Endothelial cell of umbilical vein (primary cell): ENCODE measurements at regions not wholly inside any gene's neighbourhood (a gene's known extent, or its start where the extent isn't known, plus 50 kb on each side); places are given as distances from the start of the nearest gene placed in this dataset.
"Not testable (repeated sequence)": the region's sequence is repeated elsewhere in the genome, so short reads cannot be mapped to it uniquely, and the experiment has no call there.

Experiments
- EZH2 ChIP-seq: IDR thresholded peaks from 2 replicates; pipeline ENCODE4 v1.6.1; 2012; ENCODE audit warnings: borderline replicate concordance, low read depth, mild to moderate bottlenecking, moderate library complexity, low read length, inconsistent platforms; ENCODE audit not compliant: severe bottlenecking
- TF ChIP-seq, protein P1 (sequence below), 2 donors: IDR thresholded peaks; 1 replicate in 1 of 2; 2 replicates in 1 of 2; pipeline ENCODE4 v1.5.1; 2011; ENCODE audit warnings: low read length in 2 of 2, mild to moderate bottlenecking in 2 of 2, moderate library complexity in 2 of 2, control low read depth in 1 of 2, inconsistent platforms in 1 of 2, low read depth in 1 of 2; ENCODE audit not compliant: insufficient read depth in 1 of 2; ENCODE audit errors: extremely low read depth in 1 of 2
- TF ChIP-seq, protein P2 (sequence below): IDR thresholded peaks from 2 replicates; pipeline ENCODE4 v1.6.1; 2011; ENCODE audit not compliant: insufficient read depth, insufficient read length

DNA sequence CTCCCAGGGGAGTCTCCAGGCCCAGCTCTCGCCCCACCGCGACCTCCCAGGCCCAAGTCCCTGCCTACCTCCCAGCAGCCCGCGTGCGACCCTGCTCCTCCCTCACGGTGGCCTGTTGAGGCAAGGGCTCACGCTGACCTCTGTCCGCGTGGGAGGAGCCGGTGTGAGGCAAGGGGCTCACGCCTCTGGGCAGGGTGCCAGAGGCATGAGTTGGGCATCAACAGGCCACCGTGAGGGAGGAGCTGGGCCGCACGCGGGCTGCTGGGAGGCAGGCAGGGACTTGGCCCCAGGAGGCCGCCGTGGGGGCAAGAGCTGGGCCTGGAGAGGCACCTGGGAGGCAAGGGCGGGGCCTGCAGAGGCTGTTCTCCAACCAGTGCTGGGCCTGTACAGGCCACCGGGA is 200.4 kb downstream of the CEP170 start:
- TF ChIP-seq, protein P1, sequence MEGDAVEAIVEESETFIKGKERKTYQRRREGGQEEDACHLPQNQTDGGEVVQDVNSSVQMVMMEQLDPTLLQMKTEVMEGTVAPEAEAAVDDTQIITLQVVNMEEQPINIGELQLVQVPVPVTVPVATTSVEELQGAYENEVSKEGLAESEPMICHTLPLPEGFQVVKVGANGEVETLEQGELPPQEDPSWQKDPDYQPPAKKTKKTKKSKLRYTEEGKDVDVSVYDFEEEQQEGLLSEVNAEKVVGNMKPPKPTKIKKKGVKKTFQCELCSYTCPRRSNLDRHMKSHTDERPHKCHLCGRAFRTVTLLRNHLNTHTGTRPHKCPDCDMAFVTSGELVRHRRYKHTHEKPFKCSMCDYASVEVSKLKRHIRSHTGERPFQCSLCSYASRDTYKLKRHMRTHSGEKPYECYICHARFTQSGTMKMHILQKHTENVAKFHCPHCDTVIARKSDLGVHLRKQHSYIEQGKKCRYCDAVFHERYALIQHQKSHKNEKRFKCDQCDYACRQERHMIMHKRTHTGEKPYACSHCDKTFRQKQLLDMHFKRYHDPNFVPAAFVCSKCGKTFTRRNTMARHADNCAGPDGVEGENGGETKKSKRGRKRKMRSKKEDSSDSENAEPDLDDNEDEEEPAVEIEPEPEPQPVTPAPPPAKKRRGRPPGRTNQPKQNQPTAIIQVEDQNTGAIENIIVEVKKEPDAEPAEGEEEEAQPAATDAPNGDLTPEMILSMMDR (IDR thresholded peaks at IDR 0.05; ENCODE audit: extremely low read depth in 1 of 2, insufficient read depth in 1 of 2, low read depth in 1 of 2, low read length in 2 of 2), result not testable (repeated sequence)
- TF ChIP-seq, protein P2, sequence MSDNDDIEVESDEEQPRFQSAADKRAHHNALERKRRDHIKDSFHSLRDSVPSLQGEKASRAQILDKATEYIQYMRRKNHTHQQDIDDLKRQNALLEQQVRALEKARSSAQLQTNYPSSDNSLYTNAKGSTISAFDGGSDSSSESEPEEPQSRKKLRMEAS, result not testable (repeated sequence)
- not testable (repeated sequence) for TF ChIP-seq EZH2
